ENCODE measurements at regions not wholly inside any gene's neighbourhood (a gene's known extent, or its start where the extent isn't known, plus 50 kb on each side); places are given as distances from the start of the nearest gene placed in this dataset.

GRCh38 chr12:127728729-127729128 lies 538.2 kb upstream of the TMEM132C start:
- H3K27me3 ChIP-seq (ENCODE audit: low read depth): no peaks in the 10 kb centered on the region
- no peaks in the 10 kb centered on the region for H3K36me3 ChIP-seq (replicated peaks)
- no peak overlapping the region for H3K4me3 ChIP-seq
- DNase-seq (ENCODE audit: low spot score in 2 of 2): no peak
- no peaks in the 10 kb centered on the region for H3K9me3 ChIP-seq
- H3K4me1 ChIP-seq: no peaks in the 10 kb centered on the region
- in situ Hi-C loops (cut with MboI; ENCODE audit: low sequenced_read_pairs): no loop called here

- no peak for DNase-seq (ENCODE audit: low spot score in 2 of 2)
- H3K27me3 ChIP-seq (ENCODE audit: low read depth): no peaks in the 10 kb centered on the region
- in situ Hi-C loops (cut with MboI; ENCODE audit: low sequenced_read_pairs): no loop called here
- no peaks in the 10 kb centered on the region for H3K4me1 ChIP-seq
- H3K36me3 ChIP-seq (replicated peaks): no peaks in the 10 kb centered on the region
- H3K4me3 ChIP-seq: no peak overlapping the region
- no peaks in the 10 kb centered on the region for H3K9me3 ChIP-seq
Measured at GRCh38 chr12:127729381-127729780, 537.6 kb upstream of the TMEM132C start.

- H3K4me1 ChIP-seq: no peaks in the 10 kb centered on the region
- H3K27me3 ChIP-seq (ENCODE audit: low read depth): no peaks in the 10 kb centered on the region
- H3K36me3 ChIP-seq (replicated peaks): no peaks in the 10 kb centered on the region
- H3K4me3 ChIP-seq: no peak overlapping the region
- no peaks in the 10 kb centered on the region for H3K9me3 ChIP-seq
- in situ Hi-C loops (cut with MboI; ENCODE audit: low sequenced_read_pairs): no loop called here
- DNase-seq (ENCODE audit: low spot score in 2 of 2): no peak
Measured at GRCh38 chr12:127731657-127732056, 535.3 kb upstream of the TMEM132C start.

- H3K4me3 ChIP-seq: no peak overlapping the region
- no peak for DNase-seq (ENCODE audit: low spot score in 2 of 2)
- no peaks in the 10 kb centered on the region for H3K4me1 ChIP-seq
- no peaks in the 10 kb centered on the region for H3K36me3 ChIP-seq (replicated peaks)
- no peaks in the 10 kb centered on the region for H3K27me3 ChIP-seq (ENCODE audit: low read depth)
- in situ Hi-C loops (cut with MboI; ENCODE audit: low sequenced_read_pairs): no loop called here
- H3K9me3 ChIP-seq: no peaks in the 10 kb centered on the region
Measured at GRCh38 chr12:127742231-127742630, 524.7 kb upstream of the TMEM132C start.

GRCh38 chr12:127745469-127746212 lies 521.3 kb upstream of the TMEM132C start:
- Histone ChIP-seq H3K36me3 (replicated peaks) (no peaks in the 10 kb centered on the region), H3K4me3 (no peak overlapping the region), H3K27me3 (ENCODE audit: low read depth) (no peaks in the 10 kb centered on the region), H3K4me1 (no peaks in the 10 kb centered on the region), H3K9me3 (no peaks in the 10 kb centered on the region)
- no peak for DNase-seq (ENCODE audit: low spot score in 2 of 2)
- in situ Hi-C loops (cut with MboI; ENCODE audit: low sequenced_read_pairs): no loop called here

DNA sequence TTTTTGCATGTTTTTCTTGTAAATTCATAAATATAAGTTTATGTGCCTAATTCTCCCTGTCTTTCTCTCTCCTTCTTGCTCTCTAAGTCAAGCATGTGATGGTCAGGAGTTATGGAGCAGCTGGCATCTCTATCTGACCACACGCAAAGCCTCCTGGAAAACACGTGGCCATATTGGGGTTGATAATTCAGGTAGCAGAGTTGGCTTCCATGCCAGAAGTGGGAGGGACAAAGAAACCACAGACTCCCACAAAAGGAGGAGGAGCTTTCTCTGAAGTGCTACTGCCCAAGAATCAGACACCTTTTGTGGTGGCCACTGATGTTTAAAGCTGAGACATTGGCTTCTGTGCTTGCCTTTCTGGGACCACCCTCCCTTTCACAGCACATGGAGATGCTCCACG lies 517.6 kb upstream of the TMEM132C start:
- H3K4me3 ChIP-seq: no peak overlapping the region
- in situ Hi-C loops (cut with MboI; ENCODE audit: low sequenced_read_pairs): no loop called here
- no peaks in the 10 kb centered on the region for H3K4me1 ChIP-seq
- no peaks in the 10 kb centered on the region for H3K36me3 ChIP-seq (replicated peaks)
- DNase-seq (ENCODE audit: low spot score in 2 of 2): no peak
- H3K27me3 ChIP-seq (ENCODE audit: low read depth): no peaks in the 10 kb centered on the region
- no peaks in the 10 kb centered on the region for H3K9me3 ChIP-seq

DNA sequence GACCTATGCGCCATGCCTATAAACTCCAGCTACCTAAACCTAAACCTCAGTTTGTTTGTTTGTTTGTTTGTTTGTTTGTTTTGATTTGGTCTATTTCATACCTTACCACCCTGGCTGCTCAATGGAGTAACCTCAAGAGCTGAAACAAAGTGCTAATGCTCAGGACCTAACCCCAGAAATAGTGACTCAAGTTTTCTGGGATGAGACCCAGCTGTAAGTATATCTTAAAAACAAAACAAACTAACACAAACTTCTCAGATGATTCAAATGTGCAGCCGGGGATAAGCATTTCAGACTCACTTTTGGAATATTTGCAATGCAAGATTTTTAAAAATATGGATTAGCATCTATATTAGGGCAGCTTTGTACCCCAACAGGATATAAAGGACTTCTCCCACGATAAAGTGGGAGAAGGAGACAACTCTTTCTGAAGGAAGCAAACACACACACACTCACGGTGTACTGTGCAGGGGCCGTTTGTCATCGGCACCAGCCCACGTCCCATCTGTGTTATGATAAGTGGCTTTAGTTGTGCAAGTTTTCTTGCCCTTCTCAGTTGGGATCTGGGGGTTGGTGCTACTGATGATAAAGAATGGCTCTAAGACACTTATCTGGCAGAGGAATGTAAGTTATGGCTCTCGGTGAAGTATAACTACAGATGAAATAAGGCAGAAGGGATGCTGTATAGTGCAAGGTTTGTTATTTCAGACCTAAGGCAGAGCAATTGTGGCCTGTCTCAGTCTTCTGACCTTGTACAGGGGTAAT lies 516.7 kb upstream of the TMEM132C start:
- no peaks in the 10 kb centered on the region for H3K9me3 ChIP-seq
- no peak for DNase-seq (ENCODE audit: low spot score in 2 of 2)
- in situ Hi-C loops (cut with MboI; ENCODE audit: low sequenced_read_pairs): no loop called here
- H3K4me1 ChIP-seq: no peaks in the 10 kb centered on the region
- H3K36me3 ChIP-seq (replicated peaks): no peaks in the 10 kb centered on the region
- H3K27me3 ChIP-seq (ENCODE audit: low read depth): no peaks in the 10 kb centered on the region
- no peak overlapping the region for H3K4me3 ChIP-seq

DNA sequence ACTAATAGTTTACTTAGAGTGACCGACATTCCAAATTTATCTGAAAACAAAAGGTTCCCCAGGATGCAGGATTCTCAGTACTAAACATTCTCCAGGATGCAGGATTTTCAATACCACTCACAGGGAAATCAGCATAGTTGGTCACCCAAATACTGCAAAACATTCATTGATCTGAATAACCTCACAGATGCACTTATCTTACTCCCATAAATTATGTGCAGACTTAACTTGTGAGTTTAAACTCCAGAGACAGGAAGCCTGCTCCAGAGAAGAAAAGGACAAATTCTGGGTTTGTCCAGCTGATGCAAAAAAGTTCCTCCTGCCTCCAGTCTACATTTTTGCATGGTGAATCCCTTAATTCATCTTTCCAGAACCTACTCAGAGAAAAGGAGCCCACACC lies 514.2 kb upstream of the TMEM132C start:
- in situ Hi-C loops (cut with MboI; ENCODE audit: low sequenced_read_pairs): no loop called here
- Histone ChIP-seq H3K9me3 (no peaks in the 10 kb centered on the region), H3K4me3 (no peak overlapping the region), H3K36me3 (replicated peaks) (no peaks in the 10 kb centered on the region), H3K27me3 (ENCODE audit: low read depth) (no peaks in the 10 kb centered on the region), H3K4me1 (no peaks in the 10 kb centered on the region)
- DNase-seq (ENCODE audit: low spot score in 2 of 2): no peak

DNA sequence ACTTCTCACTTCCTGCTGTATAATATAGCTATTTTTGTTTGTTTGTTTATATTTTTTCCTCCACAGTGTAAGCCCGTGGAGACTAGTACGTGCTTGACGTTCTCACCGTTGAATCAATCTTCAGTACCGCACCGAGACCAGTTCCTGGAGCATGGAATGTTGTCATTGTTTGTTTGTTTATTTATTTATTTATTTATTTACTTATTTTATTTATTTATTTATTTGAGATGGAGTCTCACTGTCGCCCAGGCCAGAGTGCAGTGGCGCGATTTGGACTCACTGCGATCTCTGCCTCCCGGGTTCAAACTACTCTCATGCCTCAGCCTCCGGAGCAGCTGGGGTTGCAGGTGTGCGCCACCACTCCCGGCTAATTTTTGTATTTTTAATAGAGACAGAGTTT lies 506.6 kb upstream of the TMEM132C start:
- Histone ChIP-seq H3K4me3 (no peak overlapping the region), H3K36me3 (replicated peaks) (no peaks in the 10 kb centered on the region), H3K27me3 (ENCODE audit: low read depth) (no peaks in the 10 kb centered on the region), H3K9me3 (no peaks in the 10 kb centered on the region), H3K4me1 (no peaks in the 10 kb centered on the region)
- in situ Hi-C loops (cut with MboI; ENCODE audit: low sequenced_read_pairs): no loop called here
- no peak for DNase-seq (ENCODE audit: low spot score in 2 of 2)

GRCh38 chr12:127760996-127761395 lies 506.0 kb upstream of the TMEM132C start:
- Histone ChIP-seq H3K36me3 (replicated peaks) (no peaks in the 10 kb centered on the region), H3K9me3 (no peaks in the 10 kb centered on the region), H3K4me3 (no peak overlapping the region), H3K27me3 (ENCODE audit: low read depth) (no peaks in the 10 kb centered on the region), H3K4me1 (no peaks in the 10 kb centered on the region)
- no peak for DNase-seq (ENCODE audit: low spot score in 2 of 2)
- in situ Hi-C loops (cut with MboI; ENCODE audit: low sequenced_read_pairs): no loop called here

DNA sequence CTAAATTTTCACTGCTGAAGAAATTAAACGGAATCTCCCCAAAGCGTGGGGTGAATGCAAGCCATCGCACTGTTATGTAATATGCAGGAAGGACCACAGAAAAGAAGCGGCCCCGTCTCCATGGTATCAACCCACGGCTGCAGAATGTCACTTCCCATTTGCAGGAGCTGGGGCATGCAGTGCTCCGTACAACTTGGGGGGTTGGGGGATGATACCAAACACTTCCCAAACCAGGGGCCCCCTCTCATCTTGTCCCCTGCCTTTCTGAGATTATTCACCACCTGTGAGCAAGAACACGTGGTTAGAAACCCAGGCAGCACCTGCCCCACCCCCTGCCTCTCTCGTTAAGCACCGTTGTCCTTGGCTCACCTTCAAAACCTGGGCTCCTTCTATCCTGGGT lies 505.1 kb upstream of the TMEM132C start:
- Histone ChIP-seq H3K27me3 (ENCODE audit: low read depth) (no peaks in the 10 kb centered on the region), H3K4me3 (no peak overlapping the region), H3K4me1 (no peaks in the 10 kb centered on the region), H3K36me3 (replicated peaks) (no peaks in the 10 kb centered on the region), H3K9me3 (no peaks in the 10 kb centered on the region)
- in situ Hi-C loops (cut with MboI; ENCODE audit: low sequenced_read_pairs): no loop called here
- no peak for DNase-seq (ENCODE audit: low spot score in 2 of 2)

- no peak for DNase-seq (ENCODE audit: low spot score in 2 of 2)
- Histone ChIP-seq H3K9me3 (no peaks in the 10 kb centered on the region), H3K4me3 (no peak overlapping the region), H3K4me1 (no peaks in the 10 kb centered on the region), H3K36me3 (replicated peaks) (no peaks in the 10 kb centered on the region), H3K27me3 (ENCODE audit: low read depth) (no peaks in the 10 kb centered on the region)
- in situ Hi-C loops (cut with MboI; ENCODE audit: low sequenced_read_pairs): no loop called here
Measured at GRCh38 chr12:127767656-127768055, 499.3 kb upstream of the TMEM132C start.

DNA sequence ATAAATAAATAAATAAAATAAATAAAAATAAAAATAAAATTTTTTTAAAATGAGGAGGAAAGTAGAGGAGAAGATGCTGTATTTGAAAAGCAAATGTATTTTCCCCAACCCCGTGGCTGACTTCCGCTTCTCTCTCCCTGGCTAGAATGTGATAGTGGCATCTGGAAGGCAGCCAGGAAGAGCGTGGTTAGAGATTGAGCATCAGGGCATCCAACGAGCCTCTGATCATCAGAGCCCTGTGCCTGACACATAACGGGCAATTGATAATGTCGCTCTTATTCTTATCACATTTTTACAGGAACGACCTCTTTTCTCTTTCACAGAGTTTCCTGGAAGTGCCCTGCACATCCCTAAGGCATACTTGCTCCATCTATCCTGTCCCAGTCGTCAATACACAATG lies 496.9 kb upstream of the TMEM132C start:
- in situ Hi-C loops (cut with MboI; ENCODE audit: low sequenced_read_pairs): no loop called here
- H3K27me3 ChIP-seq (ENCODE audit: low read depth): no peaks in the 10 kb centered on the region

DNA sequence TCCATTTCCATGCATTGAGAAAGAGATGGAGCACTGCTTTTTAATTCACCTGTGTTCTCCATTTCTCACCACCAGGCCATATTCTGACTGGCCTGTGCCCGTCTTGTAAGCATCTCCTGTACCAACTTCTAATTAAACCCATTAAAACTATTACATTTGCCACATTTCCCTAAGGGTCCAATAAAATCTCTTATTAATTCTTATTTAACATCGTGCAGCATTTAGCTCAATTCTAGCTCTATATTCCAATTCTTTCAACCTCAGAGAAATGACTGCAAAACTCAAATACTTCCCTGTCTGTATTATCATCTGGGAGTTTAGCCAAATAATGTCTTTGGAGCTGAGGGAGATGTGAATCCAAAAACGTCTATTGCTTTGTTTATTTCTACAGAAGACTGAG lies 495.4 kb upstream of the TMEM132C start:
- Histone ChIP-seq H3K4me1 (no peaks in the 10 kb centered on the region), H3K27me3 (ENCODE audit: low read depth) (no peaks in the 10 kb centered on the region), H3K4me3 (no peak overlapping the region), H3K36me3 (replicated peaks) (no peaks in the 10 kb centered on the region), H3K9me3 (no peaks in the 10 kb centered on the region)
- in situ Hi-C loops (cut with MboI; ENCODE audit: low sequenced_read_pairs): no loop called here
- DNase-seq (ENCODE audit: low spot score in 2 of 2): no peak

More for the DNA sequence above, 496.9 kb upstream of the TMEM132C start:
- Histone ChIP-seq H3K36me3 (replicated peaks) (no peaks in the 10 kb centered on the region), H3K4me1 (no peaks in the 10 kb centered on the region), H3K4me3 (no peak overlapping the region), H3K9me3 (no peaks in the 10 kb centered on the region)
- DNase-seq (ENCODE audit: low spot score in 2 of 2): no peak

Data from HAP-1 (cell line).